Stimulated activated CD4-positive, alpha-beta T cell treated with anti-CD3 and anti-CD28 coated beads, Interleukin-4, amount 100 ng/mL, for 48 hours (primary cell): ENCODE measurements at regions not wholly inside any gene's neighbourhood (a gene's known extent, or its start where the extent isn't known, plus 50 kb on each side); places are given as distances from the start of the nearest gene placed in this dataset.

Experiments used
- DNase-seq, 2 donors: peaks; one replicate each; pipeline ENCODE4 v3.0.0-alpha.2; 2020; ENCODE audit warnings: low read depth in 2 of 2

DNA sequence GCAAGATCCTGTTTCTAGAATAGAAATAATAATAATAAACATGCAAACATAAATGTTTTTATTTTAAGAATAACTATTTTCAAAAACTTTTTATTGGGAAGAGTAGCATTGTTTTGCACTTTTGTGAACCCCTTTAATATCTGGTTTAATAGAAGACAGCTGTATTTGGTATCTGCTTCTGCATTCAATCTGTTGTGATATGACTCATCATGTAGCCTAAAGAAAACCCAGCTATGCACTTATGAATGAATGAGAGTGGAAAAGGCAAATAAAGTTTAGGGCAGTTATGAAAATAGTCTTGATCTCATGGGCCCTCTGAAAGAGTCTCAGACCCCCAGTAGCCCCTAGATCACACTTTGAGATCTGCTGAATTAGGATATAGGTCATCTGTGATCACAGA is 100.4 kb upstream of the PPP2R3A start:
- DNase-seq: no peak

DNA sequence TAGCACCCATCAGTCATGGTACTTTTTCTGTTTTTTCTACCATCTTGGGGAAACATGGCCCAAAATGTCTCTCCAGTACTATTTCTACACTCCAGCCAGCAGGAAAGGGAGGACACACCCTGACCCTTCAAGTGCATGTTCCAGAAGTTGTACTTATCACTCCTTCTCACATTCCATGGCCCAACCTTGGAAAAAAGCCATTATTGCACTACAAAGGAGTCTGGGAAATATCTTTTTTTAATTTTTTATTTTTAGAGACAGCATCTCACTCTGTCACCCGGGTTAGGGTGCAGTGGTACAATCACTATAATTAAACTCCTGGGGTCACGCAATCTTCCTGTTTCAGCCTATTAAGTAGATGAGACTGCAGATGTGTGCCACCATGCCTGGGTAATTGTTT is 100.0 kb upstream of the PPP2R3A start:
- DNase-seq: no peak

DNA sequence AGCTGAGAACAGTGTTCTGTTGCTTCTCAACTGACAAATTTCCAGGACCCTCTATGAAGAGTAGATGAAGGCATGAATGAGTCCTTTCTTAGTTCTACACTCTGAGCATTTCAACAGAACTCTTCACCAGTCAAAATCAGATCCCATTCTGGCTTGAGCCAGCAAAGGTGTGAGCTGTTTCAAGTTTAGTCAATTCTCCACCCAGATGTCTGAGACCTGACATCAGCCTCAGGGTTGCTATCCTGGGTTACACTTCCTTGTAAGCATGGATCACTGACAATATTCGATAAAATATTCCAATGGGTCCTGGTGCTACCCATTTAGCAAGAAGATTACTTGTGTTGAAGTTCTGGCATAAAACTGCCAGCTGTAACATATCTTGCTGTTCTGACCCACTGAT is 97.6 kb upstream of the PPP2R3A start:
- no peak for DNase-seq

DNA sequence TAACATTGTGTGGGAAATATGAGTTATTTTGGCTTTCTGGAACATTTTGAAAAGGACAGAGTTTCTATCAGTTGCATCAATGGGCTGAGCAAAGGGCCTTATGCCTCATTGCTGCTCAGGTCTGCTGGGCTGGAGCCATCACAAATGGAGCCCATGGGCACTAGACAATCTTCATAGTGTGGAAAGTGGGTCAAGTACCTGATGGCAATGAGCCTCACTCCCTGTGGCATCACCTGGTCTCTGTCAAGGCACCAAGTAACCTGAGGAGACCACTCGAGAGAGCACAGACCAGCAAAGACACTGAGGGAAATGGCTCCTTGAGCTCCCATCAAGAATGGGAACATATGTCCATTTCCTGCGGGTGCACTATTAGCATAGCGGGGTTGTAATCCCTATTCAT is 96.7 kb upstream of the PPP2R3A start:
- no peak for DNase-seq

DNA sequence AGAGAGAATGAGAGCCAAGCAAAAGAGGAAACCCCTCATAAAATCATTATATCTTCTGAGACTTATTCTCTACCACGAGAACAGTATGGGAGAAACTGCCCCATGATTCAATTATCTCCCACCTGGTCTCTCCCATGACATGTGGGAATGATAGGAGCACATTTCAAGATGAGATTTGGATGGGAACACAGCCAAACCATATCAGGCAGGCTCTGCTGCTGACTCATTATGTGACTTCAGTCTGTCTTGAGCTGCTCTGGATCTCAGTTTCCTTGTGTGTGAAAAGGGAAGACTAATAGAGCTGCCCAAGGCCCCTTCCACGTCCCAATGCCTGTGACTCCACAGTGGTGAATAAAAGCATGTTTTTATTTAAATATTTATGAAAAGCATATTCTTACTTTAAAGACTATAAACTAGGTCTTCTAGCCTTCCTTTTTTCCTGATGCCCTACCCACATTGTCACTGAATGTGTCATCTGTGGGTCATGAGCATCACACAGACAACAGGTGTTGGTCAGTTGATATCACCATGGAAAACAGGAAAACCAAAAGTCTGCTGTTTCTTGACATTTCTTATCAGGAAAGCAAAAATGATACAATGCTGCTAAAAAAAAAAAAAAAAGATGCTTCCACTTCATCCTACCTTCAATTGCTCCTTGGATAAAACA is 96.0 kb upstream of the PPP2R3A start:
- no peak for DNase-seq

DNA sequence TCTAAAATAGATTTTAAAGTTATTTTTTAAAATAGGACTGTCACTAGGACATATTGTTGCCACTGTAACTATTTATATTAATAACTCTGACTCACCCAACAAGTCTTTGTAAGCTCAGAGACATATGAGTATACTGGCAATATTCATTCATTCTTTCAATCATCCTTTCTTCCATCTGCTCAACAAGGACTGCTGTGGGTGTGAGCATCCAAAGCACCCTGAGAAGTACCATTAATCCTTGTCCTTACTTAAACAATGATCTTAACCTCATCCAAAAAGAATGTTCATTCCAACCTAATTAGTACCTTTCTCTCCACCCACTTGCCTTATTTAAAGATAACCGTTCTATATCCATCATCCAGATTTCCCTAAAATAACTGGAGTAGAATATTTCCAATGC is 94.2 kb upstream of the PPP2R3A start:
- DNase-seq: no peak

DNA sequence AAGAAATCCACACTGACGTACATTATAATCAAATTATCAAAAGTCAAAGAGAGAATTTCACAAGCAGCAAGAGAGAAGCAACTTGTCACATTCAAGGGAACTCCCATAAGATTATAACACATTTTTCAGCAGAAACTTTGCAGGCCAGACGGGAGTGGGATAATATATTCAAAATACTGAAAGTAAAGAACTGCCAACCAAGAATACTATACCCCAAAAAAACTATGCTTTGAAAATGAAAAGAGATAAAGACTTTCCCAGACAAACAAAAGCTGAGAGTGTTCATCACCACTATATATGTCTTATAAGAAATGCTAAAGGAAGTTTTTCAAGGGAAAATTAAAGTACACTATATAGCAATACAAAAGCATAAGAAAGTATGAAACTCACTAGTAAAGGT is 91.5 kb upstream of the PPP2R3A start:
- no peak for DNase-seq

DNA sequence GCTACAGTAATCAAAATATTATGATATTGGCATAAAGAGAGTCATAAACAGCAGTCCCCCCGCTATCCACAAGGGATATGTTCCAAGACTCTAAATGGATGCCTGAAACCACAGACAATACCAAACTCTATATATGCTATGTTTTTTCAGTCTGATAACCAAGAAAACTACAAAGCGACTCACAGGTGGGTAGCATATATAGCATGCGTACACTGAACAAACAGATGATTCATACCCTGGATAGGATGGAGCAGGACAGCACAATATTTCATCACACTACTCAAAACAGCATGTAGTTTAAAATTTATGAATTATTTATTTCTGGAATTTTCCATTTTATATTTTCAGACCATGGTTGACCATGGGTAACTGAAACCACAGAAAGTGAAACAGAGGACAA is 87.0 kb upstream of the PPP2R3A start:
- no peak for DNase-seq

DNA sequence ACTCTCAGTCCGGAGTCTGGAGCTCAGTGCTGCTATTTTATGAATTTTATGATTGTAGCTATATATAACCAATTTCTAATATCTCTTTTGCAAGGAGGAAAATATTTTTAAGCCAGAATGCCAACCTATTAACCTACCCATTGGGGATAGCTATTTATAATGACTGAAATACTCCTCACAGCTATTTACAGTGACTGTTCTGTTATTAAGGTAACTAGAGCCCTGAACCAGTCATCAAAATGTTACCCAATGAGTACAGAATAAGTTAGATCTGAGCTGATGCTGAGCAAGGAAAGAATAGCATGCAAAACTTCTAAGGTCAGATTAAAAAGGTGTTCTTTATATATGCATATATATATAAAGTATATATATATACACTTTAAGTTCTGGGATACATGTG is 79.6 kb upstream of the PPP2R3A start:
- no peak for DNase-seq

DNA sequence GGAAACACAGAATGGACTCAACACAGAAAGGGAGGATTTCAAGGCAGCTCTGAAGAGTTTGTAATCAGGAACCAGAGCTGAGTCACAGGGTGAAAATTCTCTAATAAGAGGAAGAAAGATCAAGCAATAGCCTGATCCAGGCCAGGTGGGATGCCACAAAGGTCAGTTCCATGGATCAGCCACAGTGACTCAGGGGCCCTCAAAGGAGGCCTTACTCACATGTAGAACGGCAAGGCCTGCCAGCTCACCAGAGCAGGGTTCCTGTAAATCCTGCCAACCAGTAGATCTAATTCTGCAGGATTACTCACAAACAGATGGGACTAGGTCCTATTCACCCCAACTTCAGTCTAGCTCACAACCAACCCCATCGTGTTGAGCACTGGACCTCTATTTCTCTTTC is 78.3 kb upstream of the PPP2R3A start:
- no peak for DNase-seq

DNA sequence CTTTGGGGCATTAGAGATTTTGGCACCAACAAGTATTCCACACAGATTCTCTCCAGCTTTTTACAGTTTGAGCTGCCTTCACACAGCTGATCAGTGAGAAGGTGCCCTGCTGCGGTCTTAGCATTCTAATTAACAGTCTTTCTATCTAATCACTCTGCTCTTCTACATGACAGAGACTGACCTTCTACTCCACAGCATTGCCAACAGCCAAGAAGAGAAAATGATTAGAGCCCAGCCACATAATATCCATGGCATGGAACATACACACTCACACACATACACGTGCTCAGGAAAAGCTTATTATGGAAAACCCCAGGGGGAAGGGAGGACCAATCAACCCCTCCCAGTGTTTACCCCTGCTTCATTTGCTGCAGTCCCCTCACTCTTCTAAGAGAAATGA is 76.1 kb upstream of the PPP2R3A start:
- DNase-seq: no peak

DNA sequence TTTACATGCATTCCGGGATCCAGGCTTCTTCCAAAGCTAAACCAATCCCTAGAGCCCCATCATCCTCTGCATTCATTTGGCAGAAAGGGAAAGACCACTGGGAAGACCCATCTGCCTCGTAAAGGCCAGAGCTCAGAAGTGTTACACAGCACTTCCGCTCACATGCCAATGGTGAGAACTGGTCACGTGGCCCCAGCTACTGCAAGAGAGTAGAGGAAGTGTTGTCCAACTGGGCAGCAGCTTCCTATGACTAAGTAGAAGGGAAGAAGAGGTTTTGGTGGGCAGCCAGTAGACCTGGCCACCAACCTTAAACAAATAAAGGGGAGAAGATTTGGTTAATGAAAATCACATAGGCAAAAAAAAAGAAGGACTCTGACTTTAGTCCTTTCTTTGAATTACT is 74.4 kb upstream of the PPP2R3A start:
- DNase-seq: no peak

DNA sequence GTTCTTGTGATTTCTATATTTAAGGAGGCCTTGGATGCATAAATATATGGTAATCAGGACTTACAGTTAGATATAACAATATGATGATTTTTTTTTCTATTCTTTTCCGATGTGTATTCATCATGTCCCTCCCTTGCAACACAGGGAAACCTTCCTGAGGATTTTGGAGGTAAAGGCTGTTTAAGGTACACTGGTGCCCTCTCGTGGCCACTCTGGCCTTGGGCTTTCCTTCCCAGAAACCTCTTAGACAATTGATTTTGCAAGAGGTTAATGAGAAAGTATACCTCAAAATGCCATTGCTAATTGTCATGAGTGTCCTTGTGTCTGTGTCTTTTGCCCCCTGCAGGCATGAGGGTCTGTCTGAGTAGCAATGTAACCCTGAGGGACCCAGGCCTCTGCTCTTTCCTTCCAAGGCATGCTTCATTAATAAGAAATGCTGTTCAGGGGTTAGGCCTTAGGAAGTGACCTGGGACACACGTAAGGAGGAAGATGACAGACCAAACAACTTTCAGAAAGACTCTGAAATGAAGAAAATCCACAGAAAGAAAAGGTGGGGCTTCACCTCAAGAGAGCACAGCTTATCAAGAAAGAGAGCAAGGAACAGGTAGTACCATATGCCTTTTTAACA is 70.3 kb upstream of the PPP2R3A start:
- peak; percentile 37 to 38 for DNase-seq

DNA sequence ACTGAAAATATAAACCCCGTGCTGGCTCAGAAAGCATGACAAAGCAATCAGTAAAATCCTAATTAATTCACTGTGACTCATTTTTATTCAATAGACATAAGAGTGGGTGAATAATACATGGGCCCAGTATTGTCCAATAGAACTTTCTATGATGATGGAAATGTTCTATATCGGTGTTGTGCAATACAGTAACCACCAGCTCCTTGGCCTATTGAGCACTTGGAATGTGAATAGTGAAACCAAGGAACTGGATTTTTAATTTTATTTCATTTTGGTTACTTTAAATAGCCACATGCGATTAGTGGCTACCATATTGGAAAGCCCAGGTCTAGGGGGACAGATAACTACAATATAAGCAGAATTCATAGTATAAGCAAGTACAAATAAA is 69.8 kb upstream of the PPP2R3A start:
- DNase-seq: no peak

DNA sequence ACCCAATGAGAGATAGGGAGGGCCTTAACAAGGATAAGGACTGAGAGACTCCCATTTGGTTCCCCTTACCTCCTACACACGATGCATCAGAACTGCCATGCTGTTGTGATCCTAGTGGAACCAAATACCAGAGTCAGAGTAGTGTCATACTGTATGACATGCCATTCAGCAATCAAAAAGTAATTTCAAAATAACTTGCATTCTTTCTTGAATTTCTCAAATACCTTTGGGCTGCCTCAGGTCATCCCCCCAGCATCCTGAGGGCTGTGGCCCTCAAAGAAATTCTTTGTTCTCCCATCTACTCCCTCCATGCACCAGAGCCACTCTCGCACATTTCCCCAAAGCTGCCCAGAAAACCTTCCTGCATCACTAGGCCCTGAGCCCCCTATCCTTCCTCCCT is 68.9 kb upstream of the PPP2R3A start:
- no peak for DNase-seq

DNA sequence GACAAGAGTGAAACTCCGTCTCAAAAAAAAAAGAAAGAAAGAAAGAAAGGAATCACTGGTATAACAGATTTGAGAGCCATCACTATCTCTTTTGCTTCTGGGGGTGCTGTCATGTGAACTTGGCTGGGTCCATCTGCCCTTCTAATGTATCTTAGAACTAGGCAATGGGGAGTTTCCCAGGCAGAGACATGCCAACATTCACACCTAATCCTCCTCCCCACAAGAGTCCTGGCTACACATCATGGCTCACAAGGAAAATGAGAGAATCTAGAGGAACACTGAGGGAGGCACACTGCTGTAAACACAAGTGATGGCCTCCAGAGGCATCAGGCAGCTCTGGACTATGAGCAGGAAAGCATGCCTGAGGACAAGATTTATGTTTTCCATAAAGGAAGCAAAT is 67.8 kb upstream of the PPP2R3A start:
- DNase-seq: no peak

DNA sequence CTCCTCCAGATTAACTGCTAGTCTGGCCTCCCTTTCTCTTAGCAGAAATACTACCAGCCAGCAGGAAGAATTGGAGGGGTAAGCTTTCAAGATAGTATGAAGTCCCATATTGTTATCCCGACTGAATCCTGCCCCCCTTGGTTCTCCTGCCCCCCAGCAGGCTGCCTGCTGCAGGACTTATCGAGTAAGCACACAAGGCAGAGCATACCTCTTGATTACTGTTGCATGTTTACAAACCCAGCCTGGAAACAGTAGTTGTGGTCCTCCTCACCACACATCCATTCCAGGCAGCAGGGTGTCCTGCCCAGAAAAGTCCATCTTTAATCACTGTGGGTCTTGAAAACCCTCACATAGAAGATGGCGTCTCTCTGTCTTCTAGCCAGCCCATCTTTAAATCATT is 66.8 kb upstream of the PPP2R3A start:
- DNase-seq: no peak

DNA sequence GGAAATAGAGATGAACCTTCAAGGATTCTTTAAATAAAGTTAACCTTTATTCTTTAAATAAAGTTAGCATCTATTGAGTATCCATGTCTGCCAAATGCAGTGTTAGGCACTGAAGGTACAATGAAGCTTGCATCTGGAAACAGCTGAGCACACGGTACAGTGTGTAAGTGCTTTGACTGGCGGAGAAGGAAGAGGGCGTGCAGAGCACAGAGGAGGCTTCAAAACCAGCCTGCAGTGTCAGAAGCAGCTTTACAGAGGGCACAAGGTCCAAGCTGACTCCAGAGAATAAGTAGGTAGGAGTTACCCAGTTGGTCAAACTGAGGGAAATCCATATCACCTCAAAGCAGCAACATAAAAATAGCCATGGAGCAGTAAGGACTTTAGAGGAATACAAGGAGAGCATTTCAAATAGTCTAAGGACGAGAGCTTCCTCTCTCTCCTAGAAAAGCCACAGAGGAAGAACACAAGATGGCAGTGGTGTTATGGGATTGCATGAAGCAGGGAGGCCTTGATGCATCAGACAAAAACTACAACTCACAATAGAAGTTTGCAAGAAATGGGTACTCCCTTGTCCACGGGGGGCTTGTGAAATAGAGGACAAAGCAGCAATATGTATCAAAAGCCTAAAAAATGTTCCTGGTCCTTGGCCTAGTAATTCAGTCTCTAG is 60.3 kb upstream of the PPP2R3A start:
- no peak for DNase-seq

DNA sequence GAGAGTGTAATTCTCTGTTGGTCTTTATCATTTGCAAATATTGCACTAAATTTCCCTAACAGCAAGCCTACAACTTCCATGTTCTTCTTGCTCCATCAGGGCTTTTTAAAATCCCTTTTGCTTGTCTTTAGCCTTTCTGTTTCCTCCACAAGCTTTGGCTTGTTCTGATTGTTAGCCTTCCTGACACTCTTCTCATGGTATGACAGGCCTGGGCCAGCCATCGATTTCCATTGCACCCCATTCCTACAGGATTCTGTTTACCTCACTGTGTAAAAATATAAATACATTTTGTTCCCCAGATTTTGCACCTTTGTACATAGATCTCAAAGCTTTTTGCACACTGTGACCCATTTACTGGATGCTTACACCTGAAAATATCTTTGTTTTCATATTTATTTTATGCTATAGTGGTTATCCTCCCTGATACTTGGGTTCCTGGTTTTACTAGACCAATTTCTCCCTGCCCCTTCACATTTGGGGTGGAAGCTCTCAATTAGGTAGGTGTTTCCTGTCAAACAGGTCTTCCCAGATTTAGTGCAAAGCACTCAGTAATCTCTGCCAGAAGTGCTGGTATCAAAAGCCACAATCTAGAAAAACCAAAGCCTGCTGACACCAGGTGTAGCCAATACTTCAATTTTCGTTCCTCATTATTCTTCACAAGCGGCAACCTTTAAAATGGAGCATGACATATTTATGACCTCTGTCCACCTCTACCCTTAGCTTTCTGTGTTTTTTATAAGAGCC is 57.9 kb upstream of the PPP2R3A start:
- DNase-seq: no peak

DNA sequence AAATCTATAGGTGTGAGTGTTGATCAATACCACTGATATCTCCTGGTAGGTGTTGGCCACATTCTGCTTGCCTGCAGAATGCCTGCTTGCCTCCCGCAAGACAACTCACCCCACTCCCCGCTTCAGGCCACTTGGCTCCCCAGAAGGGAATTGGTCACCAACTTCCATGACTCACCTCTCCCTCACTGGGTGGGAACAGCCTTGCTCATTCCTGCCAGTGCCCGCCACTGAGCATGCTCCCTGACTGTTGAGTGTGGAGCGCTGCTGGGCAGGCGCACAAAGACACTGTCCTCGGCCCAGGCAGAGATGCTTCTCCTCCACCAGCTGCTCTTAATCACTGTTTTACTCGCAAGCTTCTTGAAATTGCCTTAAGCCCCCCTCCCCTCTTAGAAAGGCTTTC is 57.3 kb upstream of the PPP2R3A start:
- no peak for DNase-seq

DNA sequence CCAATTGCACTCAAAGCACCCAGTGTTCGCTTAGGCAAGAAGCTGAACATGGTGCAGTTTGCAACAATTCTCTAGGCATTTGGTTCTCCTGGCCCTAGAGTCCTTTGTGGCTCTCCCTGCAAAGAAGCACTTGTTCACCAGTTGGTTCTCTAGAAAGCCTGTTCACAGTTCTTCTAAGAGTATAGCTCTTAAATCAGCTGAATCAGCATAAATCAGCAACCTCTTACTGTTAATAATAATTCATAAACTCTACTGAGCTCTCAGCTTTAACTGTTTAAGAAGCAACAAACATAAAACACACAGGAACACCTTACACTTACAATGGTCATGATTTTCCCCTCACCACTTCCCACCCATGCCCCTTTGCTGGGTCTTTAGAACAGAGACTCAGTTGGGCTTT is 56.8 kb upstream of the PPP2R3A start:
- DNase-seq: no peak

DNA sequence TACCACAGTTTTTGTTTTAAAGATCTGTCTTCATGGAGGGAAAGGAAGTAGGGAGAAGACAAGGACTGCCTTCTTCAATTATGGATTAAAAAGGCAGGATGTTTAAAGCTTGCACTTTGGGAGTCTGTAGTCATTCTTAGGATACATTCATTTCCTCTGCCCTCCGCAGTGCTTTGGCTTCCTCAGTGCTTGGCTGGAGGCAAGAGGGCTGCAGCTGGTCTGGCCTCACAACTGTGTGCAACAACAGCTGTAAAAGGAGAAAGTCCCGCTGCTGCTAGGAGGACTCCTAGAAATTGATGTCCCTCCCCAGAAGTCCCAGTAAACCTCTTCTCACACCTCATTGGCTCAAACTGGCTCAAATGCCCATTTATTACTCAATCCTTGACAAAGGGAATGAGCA is 54.4 kb upstream of the PPP2R3A start:
- no peak for DNase-seq

DNA sequence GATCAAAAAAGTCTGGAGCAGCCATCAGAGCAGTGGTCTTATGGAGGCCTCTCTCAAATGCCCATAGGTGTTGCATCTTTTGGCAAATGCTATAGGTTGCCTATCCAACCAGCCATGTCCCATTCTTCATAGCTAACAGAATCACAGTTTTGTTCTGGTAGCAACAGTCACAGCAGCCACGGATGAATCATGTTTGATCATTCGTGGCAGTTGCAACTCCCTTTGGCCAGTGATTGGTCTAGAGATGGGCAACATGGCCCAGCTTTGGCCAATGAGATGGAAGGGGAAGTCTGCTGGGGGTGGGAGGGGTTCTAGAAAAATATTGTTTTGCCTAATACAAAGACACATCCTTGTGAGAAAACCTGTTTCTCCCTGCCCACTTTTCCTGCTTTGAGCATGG is 50.3 kb upstream of the PPP2R3A start:
- no peak for DNase-seq
